WERI-Rb-1 (cell line): ENCODE measurements at regions not wholly inside any gene's neighbourhood (a gene's known extent, or its start where the extent isn't known, plus 50 kb on each side); places are given as distances from the start of the nearest gene placed in this dataset.
A peak's percentile ranks its signal among the peaks of the same experiment; 100 is the strongest.
"Not testable (repeated sequence)": the region's sequence is repeated elsewhere in the genome, so short reads cannot be mapped to it uniquely, and the experiment has no call there.

Experiments used
- DNase-seq: peaks from one replicate; pipeline ENCODE4 v3.0.0-alpha.2; 2020
- H3K27ac ChIP-seq: fragments of 250-450 bp; sonication (Bioruptor Pico); 2 replicates; pipeline ENCODE4 v1.5.1; 2020; ENCODE audit warnings: mild to moderate bottlenecking, moderate library complexity
- H3K27me3 ChIP-seq: fragments of 250-450 bp; sonication (Bioruptor Pico); 2 replicates; pipeline ENCODE4 v1.5.1; 2021; ENCODE audit warnings: mild to moderate bottlenecking, low read depth, moderate library complexity; ENCODE audit not compliant: insufficient read depth, severe bottlenecking
- H3K36me3 ChIP-seq: fragments of 250-450 bp; sonication (Bioruptor Pico); 2 replicates; pipeline ENCODE4 v1.5.1; 2020; ENCODE audit warnings: mild to moderate bottlenecking, moderate library complexity
- H3K4me3 ChIP-seq: 2 replicates; pipeline ENCODE4 v1.5.1; 2011; ENCODE audit warnings: low read depth, mild to moderate bottlenecking, control low read depth, low read length
- H3K9me3 ChIP-seq: fragments of 250-450 bp; sonication (Bioruptor Pico); 2 replicates; pipeline ENCODE4 v1.5.1; 2021; ENCODE audit warnings: mild to moderate bottlenecking, moderate library complexity; ENCODE audit not compliant: severe bottlenecking
- TF ChIP-seq, protein P1 (sequence below): IDR thresholded peaks from 2 replicates; pipeline ENCODE4 v1.5.1; 2011; ENCODE audit warnings: low read depth, mild to moderate bottlenecking, control low read depth, inconsistent platforms, low read length

DNA sequence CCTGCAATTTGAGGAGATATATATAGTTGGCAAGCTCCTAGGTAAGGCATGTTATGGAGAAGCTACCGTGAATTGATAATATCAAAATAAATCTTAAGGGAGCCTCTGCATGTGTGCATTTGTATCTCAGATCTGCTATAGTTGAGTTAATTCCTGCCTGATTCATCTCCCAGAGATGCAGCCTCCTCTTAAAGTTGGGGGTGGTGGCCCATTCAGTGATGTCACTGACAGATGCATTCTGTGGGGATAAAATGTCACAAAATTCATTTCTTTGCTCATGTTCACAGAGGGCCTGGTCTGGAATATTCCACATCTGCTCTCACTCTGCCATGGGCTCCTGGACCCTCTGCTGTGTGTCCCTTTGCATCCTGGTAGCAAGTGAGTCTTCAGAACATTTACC is 185.8 kb upstream of the PRSS1 start:
- no peak overlapping the region for H3K27ac ChIP-seq
- H3K36me3 ChIP-seq, result no peaks in the 10 kb centered on the region
- no peaks in the 10 kb centered on the region for H3K9me3 ChIP-seq
- DNase-seq, result no peak
- H3K4me3 ChIP-seq, result no peak overlapping the region
- no peaks in the 10 kb centered on the region for H3K27me3 ChIP-seq
- TF ChIP-seq, protein P1, sequence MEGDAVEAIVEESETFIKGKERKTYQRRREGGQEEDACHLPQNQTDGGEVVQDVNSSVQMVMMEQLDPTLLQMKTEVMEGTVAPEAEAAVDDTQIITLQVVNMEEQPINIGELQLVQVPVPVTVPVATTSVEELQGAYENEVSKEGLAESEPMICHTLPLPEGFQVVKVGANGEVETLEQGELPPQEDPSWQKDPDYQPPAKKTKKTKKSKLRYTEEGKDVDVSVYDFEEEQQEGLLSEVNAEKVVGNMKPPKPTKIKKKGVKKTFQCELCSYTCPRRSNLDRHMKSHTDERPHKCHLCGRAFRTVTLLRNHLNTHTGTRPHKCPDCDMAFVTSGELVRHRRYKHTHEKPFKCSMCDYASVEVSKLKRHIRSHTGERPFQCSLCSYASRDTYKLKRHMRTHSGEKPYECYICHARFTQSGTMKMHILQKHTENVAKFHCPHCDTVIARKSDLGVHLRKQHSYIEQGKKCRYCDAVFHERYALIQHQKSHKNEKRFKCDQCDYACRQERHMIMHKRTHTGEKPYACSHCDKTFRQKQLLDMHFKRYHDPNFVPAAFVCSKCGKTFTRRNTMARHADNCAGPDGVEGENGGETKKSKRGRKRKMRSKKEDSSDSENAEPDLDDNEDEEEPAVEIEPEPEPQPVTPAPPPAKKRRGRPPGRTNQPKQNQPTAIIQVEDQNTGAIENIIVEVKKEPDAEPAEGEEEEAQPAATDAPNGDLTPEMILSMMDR, result no peak

DNA sequence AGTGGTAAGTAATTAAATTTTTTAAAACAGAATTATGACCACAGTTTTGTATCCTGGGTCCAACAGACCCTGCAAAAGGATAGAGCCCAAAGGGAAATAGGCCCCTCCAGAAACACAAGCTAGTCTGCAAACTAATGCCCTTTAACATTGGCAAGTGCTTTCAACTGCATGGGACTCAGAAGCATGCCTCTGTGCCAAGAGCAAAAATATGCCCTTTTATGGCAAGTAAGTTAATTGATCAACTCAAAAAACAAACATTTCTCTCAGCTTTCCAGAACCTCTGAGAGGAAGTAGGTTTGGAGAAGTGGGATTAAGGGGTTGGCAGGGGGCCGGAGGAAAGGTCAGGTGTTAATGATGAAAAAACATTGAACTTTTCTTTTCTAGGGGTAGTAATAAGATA is 186.6 kb upstream of the PRSS1 start:
- Histone ChIP-seq H3K27me3 (no peaks in the 10 kb centered on the region), H3K4me3 (no peak overlapping the region), H3K9me3 (no peaks in the 10 kb centered on the region), H3K36me3 (no peaks in the 10 kb centered on the region), H3K27ac (no peak overlapping the region)
- TF ChIP-seq, protein P1, result no peak
- no peak for DNase-seq

- not testable (repeated sequence) for H3K9me3 ChIP-seq, H3K36me3 ChIP-seq, DNase-seq, H3K4me3 ChIP-seq, H3K27me3 ChIP-seq, H3K27ac ChIP-seq
Observed at GRCh38 chr7:142561396-142561795, 187.9 kb upstream of the PRSS1 start.

DNA sequence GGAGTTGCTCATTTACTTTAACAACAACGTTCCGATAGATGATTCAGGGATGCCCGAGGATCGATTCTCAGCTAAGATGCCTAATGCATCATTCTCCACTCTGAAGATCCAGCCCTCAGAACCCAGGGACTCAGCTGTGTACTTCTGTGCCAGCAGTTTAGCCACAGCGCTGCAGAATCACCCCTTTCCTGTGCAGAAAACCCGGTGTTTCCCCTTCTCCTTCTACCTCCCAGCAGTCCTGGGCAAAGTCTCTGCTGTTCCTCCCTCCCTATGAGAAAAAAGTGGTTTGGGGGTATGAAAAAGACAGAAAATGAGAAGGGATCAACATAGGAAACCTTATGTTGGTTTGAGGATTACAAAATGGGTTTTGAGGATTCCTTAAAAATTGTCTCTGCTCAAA is 188.5 kb upstream of the PRSS1 start:
- not testable (repeated sequence) for DNase-seq

DNA sequence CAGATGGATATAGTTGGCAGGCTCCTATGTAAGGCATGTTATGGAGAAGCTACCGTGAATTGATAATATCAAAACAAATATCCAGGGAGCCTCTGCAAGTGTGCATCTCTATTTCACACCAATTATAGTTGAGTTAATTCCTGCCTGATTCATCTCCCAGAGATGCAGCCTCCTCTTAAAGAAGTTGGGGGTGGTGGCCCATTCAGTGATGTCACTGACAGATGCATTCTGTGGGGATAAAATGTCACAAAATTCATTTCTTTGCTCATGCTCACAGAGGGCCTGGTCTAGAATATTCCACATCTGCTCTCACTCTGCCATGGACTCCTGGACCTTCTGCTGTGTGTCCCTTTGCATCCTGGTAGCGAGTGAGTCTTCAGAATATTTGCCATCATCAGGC is 189.1 kb upstream of the PRSS1 start:
- TF ChIP-seq, protein P1, result no peak
- no peak overlapping the region for H3K4me3 ChIP-seq
- no peaks in the 10 kb centered on the region for H3K27me3 ChIP-seq
- no peaks in the 10 kb centered on the region for H3K36me3 ChIP-seq
- DNase-seq, result no peak
- H3K27ac ChIP-seq, result no peak overlapping the region
- H3K9me3 ChIP-seq, result no peaks in the 10 kb centered on the region

More for the DNA sequence above, 188.5 kb upstream of the PRSS1 start:
- H3K9me3 ChIP-seq, H3K27ac ChIP-seq, H3K4me3 ChIP-seq, H3K36me3 ChIP-seq, H3K27me3 ChIP-seq: not testable (repeated sequence)

DNA sequence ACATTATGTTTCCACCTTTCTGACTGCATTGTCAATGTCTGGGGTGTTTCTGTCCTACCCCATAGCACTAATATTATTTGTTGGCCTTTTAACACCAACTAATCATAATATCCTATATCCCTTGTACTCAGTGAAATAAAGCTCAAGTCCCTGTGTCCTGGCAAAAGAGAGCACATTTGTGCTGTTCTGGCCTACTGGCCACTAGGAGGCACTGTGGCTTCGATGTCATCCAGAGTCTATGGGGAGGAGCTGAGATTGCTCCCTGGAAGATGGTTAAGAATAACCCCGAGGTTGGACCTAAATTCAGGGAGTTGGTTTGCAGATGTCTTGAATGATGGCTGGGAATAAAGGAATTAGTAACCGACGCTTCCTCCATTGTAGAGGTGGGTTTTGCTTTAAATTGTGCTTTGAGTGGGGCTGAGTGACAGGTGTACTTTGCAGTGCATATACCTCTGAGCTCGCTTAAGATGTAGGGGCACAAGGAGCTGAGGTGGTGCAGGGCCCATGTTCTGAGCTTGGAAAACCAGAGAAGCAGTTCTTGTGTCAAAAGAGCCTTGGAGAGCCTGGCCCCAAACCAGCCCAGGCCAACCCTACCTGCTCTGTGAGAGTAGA is 191.2 kb upstream of the PRSS1 start:
- no peaks in the 10 kb centered on the region for H3K36me3 ChIP-seq
- H3K9me3 ChIP-seq, result no peaks in the 10 kb centered on the region
- TF ChIP-seq, protein P1, result peak; percentile 86
- H3K4me3 ChIP-seq, result no peak overlapping the region
- H3K27me3 ChIP-seq, result no peaks in the 10 kb centered on the region
- H3K27ac ChIP-seq, result no peak overlapping the region
- peak; percentile 72 for DNase-seq

GRCh38 chr7:142556740-142557139 is 192.5 kb upstream of the PRSS1 start:
- H3K9me3 ChIP-seq, result no peaks in the 10 kb centered on the region
- H3K4me3 ChIP-seq, result no peak overlapping the region
- no peak for DNase-seq
- TF ChIP-seq, protein P1, result no peak
- H3K27me3 ChIP-seq, result no peaks in the 10 kb centered on the region
- H3K27ac ChIP-seq, result no peak overlapping the region
- H3K36me3 ChIP-seq, result no peaks in the 10 kb centered on the region
